VCaP (cell line): ENCODE measurements at regions not wholly inside any gene's neighbourhood (a gene's known extent, or its start where the extent isn't known, plus 50 kb on each side); places are given as distances from the start of the nearest gene placed in this dataset.

ENCODE experiments used
- H3K27ac ChIP-seq: fragments of 450-650 bp; 2 replicates; pipeline ENCODE4 v1.5.1; 2017
- CTCF ChIP-seq: fragments of 450-650 bp; conservative IDR thresholded peaks from 2 replicates; pipeline ENCODE4 v1.5.1; 2017; ENCODE audit warnings: mild to moderate bottlenecking, moderate library complexity

- no peak overlapping the region for H3K27ac ChIP-seq
- no peak for TF ChIP-seq CTCF
Measured at GRCh38 chr11:134625631-134626030, 213.6 kb upstream of the B3GAT1 start.

- no peak overlapping the region for H3K27ac ChIP-seq
- no peak for TF ChIP-seq CTCF
Measured at GRCh38 chr11:134625151-134625550, 213.1 kb upstream of the B3GAT1 start.

- H3K27ac ChIP-seq: no peak overlapping the region
- no peak for TF ChIP-seq CTCF
Measured at GRCh38 chr11:134624166-134624920, 212.3 kb upstream of the B3GAT1 start.

GRCh38 chr11:134623711-134624110 lies 211.7 kb upstream of the B3GAT1 start:
- TF ChIP-seq CTCF: no peak

GRCh38 chr11:134622458-134622857 lies 210.4 kb upstream of the B3GAT1 start:
- TF ChIP-seq CTCF: no peak
- H3K27ac ChIP-seq: no peak overlapping the region

More at GRCh38 chr11:134623711-134624110, 211.7 kb upstream of the B3GAT1 start:
- no peak overlapping the region for H3K27ac ChIP-seq

GRCh38 chr11:134617360-134617759 lies 205.3 kb upstream of the B3GAT1 start:
- no peak for TF ChIP-seq CTCF
- no peak overlapping the region for H3K27ac ChIP-seq

- TF ChIP-seq CTCF: no peak
- H3K27ac ChIP-seq: no peak overlapping the region
Measured at GRCh38 chr11:134616038-134616437, 204.0 kb upstream of the B3GAT1 start.
